Thyroid gland (tissue), 4 donors: ENCODE measurements at regions not wholly inside any gene's neighbourhood (a gene's known extent, or its start where the extent isn't known, plus 50 kb on each side); places are given as distances from the start of the nearest gene placed in this dataset.

Experiments
- POLR2A ChIP-seq, 2 donors: fragments of 450-650 bp; IDR thresholded peaks; one replicate each; pipeline ENCODE4 v1.6.1; 2017; ENCODE audit warnings: antibody characterized with exemption in 2 of 2, mild to moderate bottlenecking in 2 of 2, moderate library complexity in 1 of 2
- TF ChIP-seq, protein P1 (sequence below), 6 experiments: fragments of 200-600 bp in 3 of 6; fragments of 450-650 bp in 3 of 6; sonication (generic) in 3 of 6; IDR thresholded peaks; one replicate each; pipeline ENCODE4 v1.5.1; 2016 to 2019; ENCODE audit warnings: antibody characterized with exemption in 6 of 6, mild to moderate bottlenecking in 2 of 6, inconsistent platforms in 1 of 6, moderate library complexity in 1 of 6

- TF ChIP-seq, protein P1, sequence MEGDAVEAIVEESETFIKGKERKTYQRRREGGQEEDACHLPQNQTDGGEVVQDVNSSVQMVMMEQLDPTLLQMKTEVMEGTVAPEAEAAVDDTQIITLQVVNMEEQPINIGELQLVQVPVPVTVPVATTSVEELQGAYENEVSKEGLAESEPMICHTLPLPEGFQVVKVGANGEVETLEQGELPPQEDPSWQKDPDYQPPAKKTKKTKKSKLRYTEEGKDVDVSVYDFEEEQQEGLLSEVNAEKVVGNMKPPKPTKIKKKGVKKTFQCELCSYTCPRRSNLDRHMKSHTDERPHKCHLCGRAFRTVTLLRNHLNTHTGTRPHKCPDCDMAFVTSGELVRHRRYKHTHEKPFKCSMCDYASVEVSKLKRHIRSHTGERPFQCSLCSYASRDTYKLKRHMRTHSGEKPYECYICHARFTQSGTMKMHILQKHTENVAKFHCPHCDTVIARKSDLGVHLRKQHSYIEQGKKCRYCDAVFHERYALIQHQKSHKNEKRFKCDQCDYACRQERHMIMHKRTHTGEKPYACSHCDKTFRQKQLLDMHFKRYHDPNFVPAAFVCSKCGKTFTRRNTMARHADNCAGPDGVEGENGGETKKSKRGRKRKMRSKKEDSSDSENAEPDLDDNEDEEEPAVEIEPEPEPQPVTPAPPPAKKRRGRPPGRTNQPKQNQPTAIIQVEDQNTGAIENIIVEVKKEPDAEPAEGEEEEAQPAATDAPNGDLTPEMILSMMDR (IDR thresholded peaks at IDR 0.05) = no peak
- TF ChIP-seq POLR2A (IDR thresholded peaks at IDR 0.05) = no peak
Measured at GRCh38 chr18:64245126-64245861, 96.4 kb upstream of the LINC00305 start.
